ENCODE measurements at regions not wholly inside any gene's neighbourhood (a gene's known extent, or its start where the extent isn't known, plus 50 kb on each side); places are given as distances from the start of the nearest gene placed in this dataset.

DNA sequence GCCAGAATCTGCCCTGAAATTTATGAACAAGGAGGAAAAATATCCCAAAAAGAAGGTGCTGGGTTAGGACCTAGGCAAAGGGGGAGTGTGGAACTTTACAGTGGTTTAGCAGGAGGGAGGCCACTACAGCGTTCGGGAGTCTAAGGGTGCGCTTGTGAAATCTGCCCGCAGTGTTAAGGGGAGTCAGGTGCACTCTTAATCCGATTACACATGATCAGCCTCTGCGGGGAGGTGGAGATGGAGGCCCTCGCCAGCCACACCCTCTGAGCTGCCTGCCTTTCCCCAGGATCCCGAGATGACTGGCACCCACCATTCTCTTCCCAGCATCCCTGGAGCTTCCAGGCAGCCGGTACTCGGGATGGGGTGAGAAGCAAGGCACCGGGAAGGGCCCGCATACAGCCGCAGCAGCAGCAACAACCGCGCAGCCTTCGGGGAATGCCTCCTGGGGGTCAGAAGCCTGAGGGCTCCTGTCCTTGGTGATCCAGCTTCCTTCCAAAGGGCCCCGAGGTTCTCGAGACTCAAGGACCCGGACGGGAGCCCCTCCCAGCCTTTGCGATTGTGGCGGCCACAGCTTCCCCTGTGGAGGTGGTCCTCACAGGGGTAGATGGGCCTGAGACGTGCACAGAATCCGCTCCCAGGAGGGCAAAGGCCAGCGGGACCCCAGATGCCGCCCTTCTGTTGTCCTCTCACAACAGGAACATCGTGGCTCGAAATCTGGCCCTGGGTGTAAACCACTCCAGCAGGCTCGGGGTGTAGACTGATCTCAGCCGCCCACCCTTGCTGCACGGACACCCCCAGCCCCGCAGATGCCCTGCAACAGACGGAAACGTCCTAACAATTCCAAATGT lies 57.3 kb upstream of the CST7 start:
- TF ChIP-seq, protein P1, sequence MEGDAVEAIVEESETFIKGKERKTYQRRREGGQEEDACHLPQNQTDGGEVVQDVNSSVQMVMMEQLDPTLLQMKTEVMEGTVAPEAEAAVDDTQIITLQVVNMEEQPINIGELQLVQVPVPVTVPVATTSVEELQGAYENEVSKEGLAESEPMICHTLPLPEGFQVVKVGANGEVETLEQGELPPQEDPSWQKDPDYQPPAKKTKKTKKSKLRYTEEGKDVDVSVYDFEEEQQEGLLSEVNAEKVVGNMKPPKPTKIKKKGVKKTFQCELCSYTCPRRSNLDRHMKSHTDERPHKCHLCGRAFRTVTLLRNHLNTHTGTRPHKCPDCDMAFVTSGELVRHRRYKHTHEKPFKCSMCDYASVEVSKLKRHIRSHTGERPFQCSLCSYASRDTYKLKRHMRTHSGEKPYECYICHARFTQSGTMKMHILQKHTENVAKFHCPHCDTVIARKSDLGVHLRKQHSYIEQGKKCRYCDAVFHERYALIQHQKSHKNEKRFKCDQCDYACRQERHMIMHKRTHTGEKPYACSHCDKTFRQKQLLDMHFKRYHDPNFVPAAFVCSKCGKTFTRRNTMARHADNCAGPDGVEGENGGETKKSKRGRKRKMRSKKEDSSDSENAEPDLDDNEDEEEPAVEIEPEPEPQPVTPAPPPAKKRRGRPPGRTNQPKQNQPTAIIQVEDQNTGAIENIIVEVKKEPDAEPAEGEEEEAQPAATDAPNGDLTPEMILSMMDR (IDR thresholded peaks at IDR 0.05; ENCODE audit: low read depth, low read length, missing control alignments): no peak
- no peak overlapping the region for H3K4me3 ChIP-seq (replicated peaks; ENCODE audit: low read depth, low read length)

DNA sequence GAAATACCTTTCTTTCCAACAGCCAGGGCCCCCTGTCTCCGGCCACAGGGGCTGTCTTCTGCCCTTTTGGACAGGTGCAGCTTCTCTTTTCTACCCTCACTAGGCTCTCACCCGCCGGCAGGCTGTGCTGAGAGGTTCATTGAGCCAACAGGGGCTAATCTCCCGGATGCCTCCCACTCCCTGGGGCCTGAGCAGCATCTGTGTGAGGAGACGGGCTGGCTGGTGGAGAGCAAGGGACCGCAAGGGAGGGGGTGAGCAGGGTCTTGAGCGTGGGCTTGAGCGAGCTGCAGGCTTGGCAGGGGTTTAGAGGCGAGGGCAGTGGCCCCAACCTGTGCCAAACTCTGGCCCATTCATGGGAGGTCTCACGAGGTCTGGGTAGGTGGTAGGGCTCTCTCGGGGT lies 56.5 kb upstream of the CST7 start:
- no peak for DNase-seq (ENCODE audit: extremely low read depth, low read depth)
- H3K4me3 ChIP-seq (replicated peaks; ENCODE audit: low read depth, low read length): no peak overlapping the region
- TF ChIP-seq, protein P1 (IDR thresholded peaks at IDR 0.05; ENCODE audit: low read depth, low read length, missing control alignments): no peak

More for the DNA sequence above, 57.3 kb upstream of the CST7 start:
- DNase-seq (ENCODE audit: extremely low read depth, low read depth): no peak

DNA sequence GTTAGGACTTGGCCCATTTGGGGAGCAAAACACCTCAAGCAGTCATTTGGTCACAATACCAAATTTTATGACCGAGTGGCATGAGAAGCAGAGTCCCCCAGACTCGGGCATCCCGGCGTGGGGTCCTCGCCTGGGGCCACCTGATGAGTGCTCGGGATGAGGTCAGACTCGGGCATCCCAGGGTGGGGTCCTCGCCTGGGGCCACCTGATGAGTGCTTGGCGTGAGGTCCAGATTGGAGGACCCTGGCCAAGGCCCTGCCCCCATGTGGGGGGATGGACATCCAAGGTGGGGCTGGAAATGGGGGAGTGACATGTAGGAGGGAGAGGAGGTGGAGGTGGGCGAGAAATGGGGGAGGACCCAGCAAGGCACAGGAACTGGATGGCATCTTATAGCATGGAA lies 56.1 kb upstream of the CST7 start:
- H3K4me3 ChIP-seq (replicated peaks; ENCODE audit: low read depth, low read length): no peak overlapping the region

DNA sequence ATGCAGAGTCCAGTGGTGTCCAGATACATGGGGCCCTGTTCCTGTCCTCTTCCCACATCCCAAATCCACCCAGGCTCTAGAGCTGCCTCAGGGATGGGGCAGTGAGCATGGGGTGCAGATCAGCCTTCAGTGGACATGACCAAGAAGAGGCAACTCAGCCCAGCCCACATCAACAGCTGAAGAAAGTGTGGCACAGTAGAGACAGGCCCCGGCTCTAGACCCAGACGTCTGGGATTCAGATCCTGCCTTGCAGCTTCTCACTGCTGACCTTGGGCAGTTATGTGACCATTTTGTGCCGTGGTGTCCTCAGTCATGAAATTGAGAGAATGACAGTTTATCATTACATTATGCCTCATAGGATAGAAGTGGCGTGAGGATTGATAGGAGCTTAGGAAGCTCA lies 54.6 kb upstream of the CST7 start:
- TF ChIP-seq, protein P1 (IDR thresholded peaks at IDR 0.05; ENCODE audit: low read depth, low read length, missing control alignments): no peak
- no peak for DNase-seq (ENCODE audit: extremely low read depth, low read depth)
- H3K4me3 ChIP-seq (replicated peaks; ENCODE audit: low read depth, low read length): no peak overlapping the region

More for the DNA sequence above, 56.1 kb upstream of the CST7 start:
- no peak for DNase-seq (ENCODE audit: extremely low read depth, low read depth)
- TF ChIP-seq, protein P1 (IDR thresholded peaks at IDR 0.05; ENCODE audit: low read depth, low read length, missing control alignments): no peak

DNA sequence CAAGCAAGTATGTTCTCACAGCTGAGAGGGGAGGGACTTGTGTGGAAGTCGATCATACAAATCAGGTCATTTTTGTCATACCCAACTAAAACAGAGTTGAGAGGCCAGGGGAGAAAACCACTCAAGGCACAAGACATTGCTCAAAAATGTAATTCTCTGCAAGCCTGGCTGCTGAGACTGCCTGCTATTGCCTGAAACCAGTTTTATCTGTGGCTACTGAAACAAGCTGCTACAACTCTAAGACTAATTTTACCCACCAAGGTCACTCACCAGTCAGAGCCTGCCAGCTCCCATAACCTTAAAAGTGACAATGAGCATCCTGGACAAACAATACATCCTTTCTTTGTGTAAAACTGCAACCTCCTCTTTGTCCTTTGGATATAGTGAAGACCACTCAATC lies 54.1 kb upstream of the CST7 start:
- H3K4me3 ChIP-seq (replicated peaks; ENCODE audit: low read depth, low read length): no peak overlapping the region
- TF ChIP-seq, protein P1 (IDR thresholded peaks at IDR 0.05; ENCODE audit: low read depth, low read length, missing control alignments): no peak

DNA sequence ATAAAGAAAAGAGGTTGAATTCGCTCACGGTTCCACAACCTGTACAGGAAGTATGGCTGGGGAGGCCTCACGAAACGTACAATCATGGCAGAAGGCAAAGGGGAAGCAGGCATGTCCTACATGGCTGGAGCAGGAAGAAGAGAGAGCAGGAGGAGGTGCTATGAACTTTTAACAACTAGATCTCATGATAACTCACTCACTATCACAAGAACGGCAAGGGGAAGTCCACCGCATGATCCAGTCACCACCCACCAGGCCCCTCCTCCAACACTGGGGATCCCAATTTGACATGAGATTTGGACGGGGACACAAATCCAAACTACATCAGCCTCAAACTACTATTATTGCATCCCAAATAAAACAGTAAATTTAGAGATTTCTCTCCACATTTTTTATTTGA lies 53.6 kb upstream of the CST7 start:
- TF ChIP-seq, protein P1 (IDR thresholded peaks at IDR 0.05; ENCODE audit: low read depth, low read length, missing control alignments): no peak
- DNase-seq (ENCODE audit: extremely low read depth, low read depth): no peak
- H3K4me3 ChIP-seq (replicated peaks; ENCODE audit: low read depth, low read length): no peak overlapping the region

More for the DNA sequence above, 54.1 kb upstream of the CST7 start:
- no peak for DNase-seq (ENCODE audit: extremely low read depth, low read depth)

All from HFF-Myc (cell line).